ENCODE measurements at regions not wholly inside any gene's neighbourhood (a gene's known extent, or its start where the extent isn't known, plus 50 kb on each side); places are given as distances from the start of the nearest gene placed in this dataset.

- TF ChIP-seq CTCF (IDR thresholded peaks at IDR 0.05; ENCODE audit: low read depth, low read length, poor library complexity, severe bottlenecking) (no peak), EZH2phosphoT487 (IDR thresholded peaks at IDR 0.05; ENCODE audit: borderline replicate concordance, low read length) (no peak)
Measured at GRCh38 chr4:127081041-127081440, 551.7 kb upstream of the INTU start.
